GM18867 (cell line): ENCODE measurements at regions not wholly inside any gene's neighbourhood (a gene's known extent, or its start where the extent isn't known, plus 50 kb on each side); places are given as distances from the start of the nearest gene placed in this dataset.

ENCODE experiments used
- ATAC-seq: cut with Tn5 transposase; IDR thresholded peaks from one replicate; pipeline ENCODE4 v1.9.1; 2021; ENCODE audit warnings: mild to moderate bottlenecking, moderate library complexity; ENCODE audit not compliant: unreplicated experiment

DNA sequence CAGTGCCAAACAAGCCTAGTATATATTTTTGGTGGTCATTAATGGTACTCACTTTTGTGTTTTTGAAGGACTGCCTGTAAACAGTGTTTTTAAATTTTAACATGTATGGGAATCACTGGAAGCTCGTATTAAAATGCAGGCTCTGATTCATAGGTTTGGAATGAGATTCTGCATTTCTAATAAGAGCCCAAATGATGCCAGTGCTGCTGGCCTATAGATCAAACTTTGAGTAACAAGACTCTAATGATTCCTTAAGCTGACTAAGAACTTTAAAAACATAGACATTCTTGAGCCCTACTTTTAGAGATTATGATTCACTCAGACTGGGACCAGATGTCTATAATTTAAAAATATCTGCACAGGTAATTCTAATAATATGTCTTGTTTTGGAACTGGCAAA is 823.2 kb upstream of the LCORL start:
- no peak for ATAC-seq

DNA sequence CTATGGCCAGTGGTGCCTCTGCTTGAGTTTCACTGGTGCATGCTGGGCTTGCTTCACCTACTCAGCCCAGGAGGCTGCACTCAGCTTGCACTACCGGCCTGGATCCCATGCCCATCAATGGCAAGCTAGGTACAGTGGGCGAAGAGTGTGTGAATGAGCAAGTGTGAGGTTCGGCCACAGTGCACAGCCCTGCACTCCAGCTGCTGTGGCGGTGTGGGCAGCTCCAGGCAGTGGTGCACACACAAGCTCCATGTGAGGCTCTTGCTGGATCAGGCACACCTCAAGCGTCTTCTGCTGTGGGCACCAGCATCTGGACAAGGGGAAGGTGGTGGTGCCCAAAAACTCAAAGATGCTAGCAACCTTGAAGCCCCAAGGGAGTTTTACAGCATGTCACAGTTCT is 820.9 kb upstream of the LCORL start:
- ATAC-seq: no peak

DNA sequence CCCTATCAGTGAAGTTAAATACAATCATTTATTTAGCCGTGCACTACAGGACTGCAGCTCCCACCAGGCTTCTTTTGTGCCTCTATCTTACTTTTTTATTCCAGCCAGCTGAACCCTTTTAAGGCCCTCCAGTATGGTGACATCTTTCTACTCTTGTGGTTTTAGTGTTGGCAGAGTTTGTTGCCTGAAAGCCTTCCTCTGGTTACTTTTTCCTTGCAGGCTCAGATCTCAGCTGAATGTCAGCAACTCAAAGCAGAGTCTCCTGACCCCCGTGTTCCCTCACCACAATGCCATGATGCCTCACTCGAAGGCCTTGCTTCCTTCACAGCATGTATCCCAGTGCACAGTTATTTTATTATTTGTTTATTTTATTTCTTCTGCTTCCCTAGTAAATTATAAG is 818.9 kb upstream of the LCORL start:
- ATAC-seq: no peak

DNA sequence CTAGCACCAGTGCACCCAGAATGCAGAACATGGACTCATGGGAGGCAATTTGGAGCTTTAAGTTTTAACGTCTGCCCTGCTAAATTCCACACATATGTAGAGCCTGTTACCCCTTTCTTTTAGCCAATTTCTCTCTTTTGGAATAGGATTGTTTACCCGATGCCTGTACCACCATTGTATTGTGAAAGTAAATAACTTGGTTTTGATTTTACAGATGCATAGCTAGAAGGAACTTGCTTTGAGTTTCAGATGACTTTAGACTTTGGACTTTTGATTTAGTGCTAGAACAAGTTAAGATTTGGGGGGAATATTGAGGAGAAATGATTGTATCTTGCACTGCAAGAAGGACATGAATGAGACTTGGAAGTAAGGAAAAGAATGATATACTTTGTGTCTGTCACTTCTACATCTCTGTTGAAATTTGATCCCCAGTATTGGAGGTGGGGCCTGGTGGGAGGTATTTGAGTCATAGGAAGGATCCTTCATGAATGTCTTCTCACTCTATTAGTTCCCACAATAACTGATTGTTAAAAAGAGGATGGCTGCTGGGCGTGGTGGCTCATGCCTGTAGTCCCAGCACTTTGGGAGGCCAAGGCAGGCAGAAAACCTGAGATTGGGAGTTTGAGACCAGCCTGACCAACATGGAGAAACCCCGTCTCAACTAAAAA is 794.8 kb upstream of the LCORL start:
- no peak for ATAC-seq

DNA sequence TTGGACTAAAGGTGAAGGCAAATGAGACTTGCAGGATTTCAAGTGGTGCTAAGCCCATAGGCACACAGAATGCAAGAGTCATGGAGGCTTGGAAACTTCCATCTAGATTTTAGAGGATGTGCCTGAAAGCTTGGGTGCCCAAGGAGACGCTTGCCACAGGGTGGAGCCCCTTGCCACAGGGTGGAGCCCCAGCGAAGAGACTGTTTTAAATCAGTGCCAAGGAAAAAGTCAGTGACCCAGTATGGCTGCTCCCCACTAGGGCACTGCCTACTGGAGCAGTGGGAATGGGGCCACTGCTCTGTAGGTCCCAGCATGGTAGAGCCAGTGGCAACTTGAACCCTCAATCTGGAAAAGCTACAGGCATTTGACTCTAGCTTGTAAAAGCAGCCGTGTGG is 794.2 kb upstream of the LCORL start:
- ATAC-seq: no peak

DNA sequence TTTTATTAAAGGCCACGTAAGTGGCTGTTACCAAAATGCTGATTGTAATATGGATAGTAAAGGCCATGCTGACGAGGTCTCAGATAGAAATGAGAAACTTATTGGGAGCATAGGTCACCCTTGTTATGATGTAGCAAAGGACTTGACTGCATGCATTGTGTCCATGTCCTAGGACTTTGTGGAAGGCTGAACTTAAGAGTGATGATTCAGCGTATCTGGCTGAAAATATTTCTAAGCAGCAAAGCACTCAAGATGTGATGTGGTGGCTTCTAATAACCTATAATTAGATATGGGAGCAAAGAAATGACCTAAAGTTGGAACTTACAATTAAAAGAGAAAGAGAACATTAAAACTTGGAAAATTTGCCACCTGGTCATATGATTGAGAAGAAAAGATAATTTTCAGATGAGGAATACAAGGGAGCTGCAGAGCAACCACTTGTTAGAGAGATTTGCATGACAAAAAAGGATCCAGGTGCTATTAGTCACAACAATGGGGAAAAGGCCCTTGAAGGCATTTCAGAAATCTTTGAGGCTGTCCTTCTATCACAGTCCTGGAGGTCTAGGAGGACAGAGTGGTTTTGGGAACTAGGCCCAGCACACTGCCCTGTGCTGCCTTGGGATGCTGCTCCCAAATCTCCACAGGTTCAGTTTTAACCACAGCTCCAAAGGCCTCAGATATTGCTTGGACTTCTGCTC is 793.7 kb upstream of the LCORL start:
- ATAC-seq: no peak

DNA sequence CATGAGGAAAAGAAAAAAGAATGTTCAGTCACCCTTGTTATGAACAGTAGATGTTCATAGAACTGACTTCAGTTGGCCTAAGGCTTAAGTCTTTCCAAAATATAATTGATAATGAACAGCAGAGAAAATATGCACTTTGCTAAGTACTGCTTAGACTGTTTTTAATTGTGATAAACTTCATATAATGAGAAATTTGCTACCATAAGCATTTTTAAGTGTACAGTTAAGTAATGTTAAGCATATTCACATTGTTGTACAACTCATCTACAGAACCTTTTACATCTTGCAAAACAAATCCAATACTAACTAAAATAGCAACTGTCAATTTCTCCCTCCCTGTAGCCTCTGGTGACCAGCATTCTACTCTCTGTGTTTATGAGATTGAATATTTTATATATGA is 792.2 kb upstream of the LCORL start:
- ATAC-seq: no peak

DNA sequence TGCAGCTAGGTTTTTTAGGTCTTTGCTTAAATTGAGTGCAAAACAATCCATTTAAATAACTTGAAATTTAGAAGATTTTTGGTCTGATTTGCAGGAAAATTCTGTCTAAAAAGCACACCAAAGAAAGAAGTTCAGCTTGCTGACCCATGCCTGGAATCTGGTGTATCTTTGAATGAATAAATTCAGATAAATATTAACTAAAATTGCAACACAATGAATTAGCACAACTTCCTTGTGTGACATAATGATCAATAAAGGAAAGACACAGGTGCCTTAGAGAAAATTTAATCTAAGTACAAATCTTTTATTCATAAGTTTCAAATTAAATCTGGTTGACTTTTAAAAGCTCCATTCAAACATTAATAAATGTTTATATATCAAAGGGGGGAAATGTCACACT is 791.5 kb upstream of the LCORL start:
- ATAC-seq: no peak

DNA sequence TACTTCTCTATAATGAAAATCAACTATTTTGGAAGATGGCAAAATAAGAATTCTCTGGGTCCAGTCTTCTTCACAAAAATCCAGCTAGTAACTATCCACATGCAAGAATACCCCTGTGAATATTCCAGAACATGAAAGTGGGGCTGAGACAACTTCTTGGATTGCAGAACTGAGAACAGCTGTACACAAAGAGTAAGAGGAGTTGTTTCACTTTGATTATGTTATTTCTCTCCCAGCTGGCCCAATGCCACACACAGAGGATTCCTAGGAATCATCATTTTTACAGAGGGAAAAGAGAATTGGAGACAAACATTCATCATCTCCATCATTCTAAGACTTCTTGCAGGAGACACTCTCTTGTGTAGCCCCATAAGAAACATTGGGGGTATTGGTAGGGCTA is 782.2 kb upstream of the LCORL start:
- ATAC-seq: no peak

DNA sequence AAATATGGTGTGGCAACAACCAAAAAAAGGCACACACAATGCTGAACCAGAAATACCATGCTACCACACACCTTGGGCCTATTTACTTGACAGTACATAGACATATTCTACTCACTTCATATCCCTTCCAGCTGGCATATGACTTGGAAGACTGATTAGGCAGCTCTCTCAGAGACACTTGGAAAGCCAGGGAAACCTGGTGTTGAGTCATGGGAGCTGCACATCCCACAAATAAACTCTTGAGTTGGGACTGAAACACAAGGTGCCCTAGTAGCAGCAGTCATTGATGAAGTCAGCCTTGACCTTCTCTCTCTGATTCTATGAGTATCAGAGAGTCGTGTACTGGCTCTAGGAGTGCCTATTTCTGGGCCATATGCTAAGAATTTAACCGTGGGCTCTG is 776.6 kb upstream of the LCORL start:
- ATAC-seq: no peak

DNA sequence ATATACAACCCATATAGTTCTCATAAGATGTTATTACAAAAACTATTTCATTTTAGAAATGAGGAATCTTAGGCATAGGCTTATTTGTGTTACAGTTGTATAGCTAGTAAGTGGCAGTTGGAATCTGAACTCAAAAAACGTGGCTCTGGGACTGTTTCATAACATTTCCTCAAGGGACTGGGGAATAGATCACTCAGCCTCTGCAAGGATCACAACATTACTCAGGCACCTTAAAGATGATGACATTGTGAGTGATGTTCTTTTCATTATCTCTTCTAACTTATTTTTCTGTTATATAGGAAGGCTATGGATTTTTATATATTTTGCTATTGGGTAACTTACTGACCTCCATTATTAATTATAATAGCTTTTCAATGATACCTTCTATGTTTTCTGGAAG is 774.2 kb upstream of the LCORL start:
- no peak for ATAC-seq

DNA sequence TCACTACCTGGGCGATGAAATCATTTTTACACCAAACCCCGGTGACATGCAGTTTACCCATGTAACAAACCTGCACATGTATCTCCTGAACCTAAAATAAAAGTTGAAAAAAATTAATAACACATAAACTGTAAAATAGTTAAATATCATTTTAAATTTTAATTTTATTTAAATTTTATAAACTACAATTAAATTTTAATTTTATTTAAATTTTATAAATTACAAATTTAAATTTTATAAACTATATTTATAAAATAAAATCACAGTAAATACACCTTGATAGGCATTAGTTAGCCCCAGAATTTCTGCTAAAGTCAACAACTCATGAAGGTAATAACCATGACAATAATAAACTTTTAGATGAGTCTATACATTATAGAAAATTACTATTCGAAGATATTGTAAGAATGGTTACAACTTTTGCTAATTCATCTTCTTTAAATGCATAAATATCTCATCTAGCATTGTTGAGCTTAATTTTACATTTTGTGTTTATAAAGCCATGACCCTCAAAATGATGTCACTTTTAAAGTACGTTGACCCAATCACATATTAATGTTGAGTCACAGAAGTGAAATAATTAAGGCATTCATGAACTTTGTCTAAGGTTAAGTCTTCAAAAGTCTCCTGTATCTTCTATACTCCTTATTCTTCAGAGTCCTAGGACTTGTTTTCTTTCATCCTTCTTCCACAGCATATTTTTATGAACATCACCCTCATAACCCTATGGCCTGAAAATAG is 755.8 kb upstream of the LCORL start:
- ATAC-seq: no peak

DNA sequence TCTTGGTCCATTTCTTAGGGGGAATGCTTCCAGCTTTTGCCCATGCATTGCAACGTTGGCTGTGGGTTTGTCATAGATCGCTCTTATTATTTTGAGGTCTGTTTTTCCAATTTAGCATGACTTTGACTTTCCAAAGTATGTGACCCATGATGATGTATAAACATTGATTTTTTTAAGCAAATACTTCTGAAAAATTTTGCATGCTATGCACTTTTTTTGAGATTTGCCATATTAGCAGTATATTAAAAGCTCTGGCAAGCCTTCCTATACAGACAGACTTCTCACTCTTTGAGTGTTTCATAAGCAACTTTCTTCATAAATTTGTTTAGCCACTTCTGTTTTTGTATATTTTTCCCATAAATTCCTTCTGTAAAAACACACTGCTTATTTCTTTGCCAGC is 746.4 kb upstream of the LCORL start:
- no peak for ATAC-seq

DNA sequence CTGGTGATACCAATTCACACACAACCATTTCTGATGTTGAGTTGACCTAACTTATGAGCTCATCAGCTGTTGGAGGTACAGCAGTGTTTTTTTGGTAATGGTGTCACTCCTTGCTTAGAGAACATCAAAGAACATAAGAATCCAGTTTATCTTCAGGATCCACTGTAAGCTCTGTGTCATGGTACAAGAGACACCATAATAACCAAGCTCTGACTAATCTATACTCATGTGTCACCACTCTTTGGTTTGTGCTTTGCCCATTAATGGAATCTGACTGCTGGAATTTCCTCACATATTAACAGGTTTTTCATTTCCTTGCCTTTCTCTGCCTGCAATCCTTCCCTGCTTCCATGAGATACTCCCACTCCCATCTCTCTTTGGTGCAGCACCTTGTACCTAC is 735.1 kb upstream of the LCORL start:
- no peak for ATAC-seq

DNA sequence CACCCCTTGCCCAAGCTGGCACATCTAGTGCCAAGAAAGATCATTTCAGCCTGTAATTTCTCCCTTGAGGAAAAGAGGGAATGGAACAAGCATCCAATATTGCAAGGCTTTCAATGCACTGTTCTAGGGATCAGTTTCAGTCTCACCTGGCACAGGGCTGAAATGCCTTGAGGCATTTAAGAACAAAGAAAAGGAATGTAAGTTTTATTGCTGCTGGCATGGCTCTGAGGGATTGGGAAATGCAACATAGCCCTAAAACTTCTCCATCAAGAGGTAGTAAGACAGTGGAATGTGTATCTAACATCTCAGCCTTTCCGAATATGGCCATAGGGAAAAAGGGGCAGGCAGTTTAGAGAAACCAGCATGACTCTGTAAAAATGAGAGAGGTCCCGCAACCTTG is 732.6 kb upstream of the LCORL start:
- ATAC-seq: no peak

DNA sequence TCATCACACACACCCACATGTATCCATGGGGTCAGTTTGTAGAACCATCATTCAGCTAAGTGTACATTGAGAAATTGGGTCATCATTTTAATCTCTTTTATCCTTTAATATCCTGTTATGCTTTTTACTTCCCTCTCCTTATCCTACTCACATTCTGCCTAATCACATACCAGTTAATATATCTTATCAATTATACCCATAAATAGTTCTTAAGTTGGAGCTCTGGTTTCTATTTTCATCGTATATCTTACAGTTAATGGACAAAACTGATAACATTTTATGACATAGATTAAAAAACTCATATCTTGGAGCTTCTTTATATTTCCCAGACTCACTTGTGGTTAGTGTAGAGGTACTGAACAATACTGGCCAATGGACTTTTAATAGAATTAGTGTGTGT is 729.5 kb upstream of the LCORL start:
- ATAC-seq: no peak

DNA sequence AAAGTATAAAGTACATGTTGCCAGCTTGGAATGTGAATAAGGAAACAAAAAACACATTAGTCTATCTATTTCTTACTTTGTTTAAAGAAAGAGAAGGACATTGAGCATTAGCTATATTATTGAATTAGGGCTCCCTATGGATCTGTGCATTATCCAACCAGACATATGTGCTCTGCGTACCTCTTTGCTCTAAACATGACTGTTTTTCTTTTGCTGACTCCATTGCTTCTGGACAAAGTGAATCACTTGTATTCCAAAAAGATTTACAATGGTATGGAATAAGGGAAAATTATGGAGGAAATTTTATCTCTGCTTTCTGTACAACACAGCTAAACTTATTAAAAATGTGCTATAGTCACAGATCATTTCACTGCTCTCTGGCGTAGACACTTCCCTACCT is 727.8 kb upstream of the LCORL start:
- no peak for ATAC-seq

DNA sequence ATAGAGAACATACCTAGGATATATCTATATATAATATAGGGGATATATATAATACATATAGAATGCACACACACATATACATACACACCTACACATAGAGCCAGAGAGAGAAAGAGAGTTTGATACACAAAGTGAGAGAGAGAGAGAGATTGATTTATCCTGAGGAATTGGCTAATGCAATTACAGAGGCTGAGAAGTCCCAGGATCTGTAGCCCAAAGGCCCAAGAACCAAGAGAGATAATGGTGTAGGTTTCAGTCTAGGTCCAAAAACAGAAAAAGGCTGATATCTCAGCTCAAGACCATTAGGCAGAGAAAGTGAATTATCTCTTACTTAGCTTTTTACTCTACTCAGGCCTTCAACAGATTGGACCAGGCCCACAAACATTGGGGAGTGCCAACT is 715.0 kb upstream of the LCORL start:
- no peak for ATAC-seq

DNA sequence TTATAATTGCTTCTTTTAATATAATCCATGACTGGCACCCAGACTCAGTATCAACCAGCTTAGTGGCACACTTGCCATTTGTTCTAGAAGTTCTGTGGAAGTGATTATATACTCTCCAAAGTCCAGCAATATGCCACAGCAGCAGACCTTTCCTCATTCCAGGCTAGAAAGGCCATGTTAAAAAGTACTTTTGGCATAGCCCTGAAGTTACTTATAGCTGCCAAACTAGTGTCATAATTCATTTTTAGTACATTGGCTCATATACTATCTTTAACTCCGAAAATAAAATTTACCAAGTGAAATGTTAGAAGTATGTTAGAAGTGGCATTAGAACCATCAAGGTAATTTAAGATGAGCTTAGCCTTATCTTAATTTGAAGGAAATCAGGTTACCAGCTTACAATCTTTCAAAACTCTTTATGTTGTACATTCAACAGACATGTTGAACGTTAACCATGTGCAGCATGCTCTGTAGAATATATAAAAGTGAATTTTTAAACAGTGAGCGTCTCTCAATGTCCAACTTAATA is 714.2 kb upstream of the LCORL start:
- ATAC-seq: no peak

DNA sequence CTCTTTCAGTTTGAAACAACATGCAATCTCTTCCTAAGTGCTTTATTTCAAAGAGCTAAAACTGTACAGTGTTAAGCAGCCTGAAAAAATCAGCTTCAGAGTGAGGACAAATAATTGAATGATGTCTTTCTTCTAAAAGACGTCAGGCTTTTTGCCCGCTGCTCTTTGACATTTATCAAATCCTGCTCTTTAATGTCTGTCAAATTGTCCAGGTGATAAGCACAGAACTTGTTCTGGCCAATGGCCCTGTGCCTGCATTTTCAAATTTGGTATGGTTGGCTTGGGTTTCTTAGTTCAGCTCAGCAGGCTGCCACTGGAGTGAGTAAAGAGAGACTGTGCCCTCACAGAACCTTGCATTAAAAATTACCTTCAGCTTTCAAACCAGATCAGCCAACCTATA is 712.9 kb upstream of the LCORL start:
- ATAC-seq: no peak

DNA sequence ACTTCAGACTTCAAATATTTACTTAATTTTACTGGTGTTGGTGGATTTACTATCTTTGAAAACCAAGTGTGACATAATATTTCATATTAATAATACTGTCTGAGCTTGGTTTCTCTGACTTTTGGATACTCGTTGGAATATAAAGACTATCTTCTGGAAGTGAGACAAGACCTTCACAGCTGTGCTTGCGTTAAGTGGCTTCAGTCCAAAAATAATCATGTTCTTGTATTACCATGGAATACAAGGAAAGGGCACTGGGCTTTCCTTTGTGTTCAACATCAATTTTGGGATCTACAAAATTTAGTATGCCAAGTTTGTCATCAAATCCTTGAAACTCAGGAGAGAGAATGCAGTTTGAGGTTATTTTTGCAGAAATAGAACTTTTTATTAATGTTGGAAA is 712.4 kb upstream of the LCORL start:
- ATAC-seq: no peak

DNA sequence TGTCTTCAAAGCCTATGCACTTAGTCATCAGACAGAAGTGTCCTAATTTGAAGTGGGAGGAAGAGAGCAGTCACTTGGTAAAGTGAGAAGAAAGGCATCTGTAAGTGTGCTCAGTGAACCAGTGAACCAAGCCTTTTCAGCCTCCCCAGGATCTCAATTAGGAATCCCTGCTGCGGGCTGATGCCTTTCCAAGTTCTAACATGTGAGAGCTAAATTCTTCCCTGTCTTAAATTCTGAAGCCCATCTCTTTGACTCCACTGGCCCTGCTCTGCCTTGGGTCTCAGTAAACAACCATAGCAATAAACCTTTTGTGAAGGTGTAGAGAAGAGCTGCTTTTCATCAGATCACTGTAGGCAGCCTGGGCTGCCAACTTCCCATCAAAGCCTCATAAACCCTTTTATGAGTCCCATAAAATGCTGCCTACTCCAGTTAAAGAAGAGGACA is 701.2 kb upstream of the LCORL start:
- no peak for ATAC-seq
